ENCODE measurements at regions not wholly inside any gene's neighbourhood (a gene's known extent, or its start where the extent isn't known, plus 50 kb on each side); places are given as distances from the start of the nearest gene placed in this dataset.

DNA sequence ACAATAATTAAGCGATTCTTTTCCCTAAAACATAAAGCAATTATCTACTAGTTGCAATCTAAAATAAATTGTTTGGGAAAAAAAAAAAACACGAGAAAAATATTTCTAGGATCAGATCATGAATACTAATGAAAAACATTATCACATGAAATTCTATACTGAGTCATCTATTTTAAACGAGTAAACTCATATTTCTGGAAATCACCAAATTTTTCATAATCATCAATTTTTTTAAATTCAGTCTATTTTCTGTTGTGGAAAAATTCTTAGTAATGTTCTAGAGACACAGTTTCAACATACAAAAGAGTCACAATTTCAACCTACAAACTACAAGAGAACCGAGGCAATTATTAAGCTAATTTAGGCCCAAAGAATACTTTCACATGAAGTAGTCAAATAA is 245.6 kb upstream of the SOX5 start:
- no peaks in the 10 kb centered on the region for H3K36me3 ChIP-seq (ENCODE audit: control insufficient read depth, insufficient read depth, low read length)
- H3K4me3 ChIP-seq (ENCODE audit: low read depth, low read length) = no peak overlapping the region
- TF ChIP-seq CTCF (IDR thresholded peaks at IDR 0.05; ENCODE audit: insufficient read depth, low read length, severe bottlenecking) = no peak
- DNase-seq (ENCODE audit: low read depth) = no peak
- FAIRE-seq = no peak
- peaks cover 2% of the 10 kb centered on the region for H3K27me3 ChIP-seq (ENCODE audit: control insufficient read depth, insufficient read depth, low read length)

- no peak overlapping the region for H3K4me3 ChIP-seq (ENCODE audit: low read depth, low read length)
- peaks cover 2% of the 10 kb centered on the region for H3K27me3 ChIP-seq (ENCODE audit: control insufficient read depth, insufficient read depth, low read length)
- TF ChIP-seq CTCF (IDR thresholded peaks at IDR 0.05; ENCODE audit: insufficient read depth, low read length, severe bottlenecking) = no peak
- no peaks in the 10 kb centered on the region for H3K36me3 ChIP-seq (ENCODE audit: control insufficient read depth, insufficient read depth, low read length)
- DNase-seq (ENCODE audit: low read depth) = no peak
- no peak for FAIRE-seq
Measured at GRCh38 chr12:24191117-24191516, 241.6 kb upstream of the SOX5 start.

DNA sequence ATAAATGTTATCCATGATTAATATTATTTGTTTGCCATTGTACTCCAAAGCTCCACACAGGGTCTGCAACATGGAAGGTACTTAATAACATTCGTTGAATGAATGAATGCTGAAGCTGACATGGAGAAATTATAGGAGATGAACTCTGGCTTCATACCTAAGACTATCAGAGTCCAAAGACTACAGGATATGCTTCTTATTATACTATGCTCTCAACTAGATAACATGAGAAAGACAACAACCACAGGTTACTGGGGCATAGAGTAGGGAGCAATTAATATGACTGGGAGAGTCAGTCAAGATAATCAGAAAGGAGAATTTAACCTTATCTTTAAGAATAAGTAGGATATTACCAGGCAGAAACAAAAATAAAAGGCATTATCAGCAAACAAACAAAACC is 236.3 kb upstream of the SOX5 start:
- FAIRE-seq = no peak
- H3K36me3 ChIP-seq (ENCODE audit: control insufficient read depth, insufficient read depth, low read length) = no peaks in the 10 kb centered on the region
- H3K27me3 ChIP-seq (ENCODE audit: control insufficient read depth, insufficient read depth, low read length) = no peaks in the 10 kb centered on the region
- no peak for TF ChIP-seq CTCF (IDR thresholded peaks at IDR 0.05; ENCODE audit: insufficient read depth, low read length, severe bottlenecking)
- no peak for DNase-seq (ENCODE audit: low read depth)
- no peak overlapping the region for H3K4me3 ChIP-seq (ENCODE audit: low read depth, low read length)

DNA sequence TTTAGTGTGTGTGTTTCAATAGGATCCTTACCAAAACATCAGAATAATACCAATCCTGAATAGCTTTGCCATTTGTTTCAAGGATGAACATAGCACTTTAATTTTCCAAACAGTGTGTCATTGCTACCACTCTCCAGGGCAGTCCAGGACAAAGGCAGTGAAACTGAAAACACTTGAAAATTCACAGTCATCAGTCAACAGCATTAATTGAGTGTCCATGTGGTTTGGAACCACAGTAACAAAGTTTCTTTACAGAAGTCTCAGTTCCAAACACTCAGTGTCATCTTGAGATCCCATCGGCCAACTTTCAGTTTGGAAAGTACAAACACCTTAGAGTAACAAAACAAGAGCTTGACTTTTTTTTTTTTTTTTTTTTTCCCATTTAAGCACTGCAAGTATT is 228.4 kb upstream of the SOX5 start:
- Histone ChIP-seq H3K4me3 (ENCODE audit: low read depth, low read length) (no peak overlapping the region), H3K27me3 (ENCODE audit: control insufficient read depth, insufficient read depth, low read length) (no peaks in the 10 kb centered on the region), H3K36me3 (ENCODE audit: control insufficient read depth, insufficient read depth, low read length) (no peaks in the 10 kb centered on the region)
- TF ChIP-seq CTCF (IDR thresholded peaks at IDR 0.05; ENCODE audit: insufficient read depth, low read length, severe bottlenecking) = no peak
- DNase-seq (ENCODE audit: low read depth) = no peak
- FAIRE-seq = no peak

- TF ChIP-seq CTCF (IDR thresholded peaks at IDR 0.05; ENCODE audit: insufficient read depth, low read length, severe bottlenecking) = no peak
- FAIRE-seq = no peak
Measured at GRCh38 chr12:24175929-24176328, 226.5 kb upstream of the SOX5 start.

DNA sequence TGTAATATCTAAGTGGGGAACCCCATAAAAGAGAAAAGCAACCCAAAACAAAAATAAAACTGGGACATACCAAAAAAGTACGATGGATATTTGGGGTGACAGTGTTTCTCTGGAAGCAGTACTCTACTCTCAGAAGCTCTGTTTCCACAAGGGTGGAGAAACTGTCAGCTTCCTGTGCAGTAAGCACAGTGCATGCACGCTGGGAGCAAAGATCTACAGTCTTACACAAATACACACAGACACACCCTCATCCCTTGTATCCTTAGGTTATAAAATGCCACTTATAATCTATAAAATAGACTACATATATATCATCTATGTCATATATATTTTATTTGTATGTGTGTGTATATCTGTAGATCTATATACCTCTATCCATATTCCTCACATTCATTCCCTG is 225.8 kb upstream of the SOX5 start:
- Histone ChIP-seq H3K4me3 (ENCODE audit: low read depth, low read length) (no peak overlapping the region), H3K36me3 (ENCODE audit: control insufficient read depth, insufficient read depth, low read length) (no peaks in the 10 kb centered on the region), H3K27me3 (ENCODE audit: control insufficient read depth, insufficient read depth, low read length) (no peaks in the 10 kb centered on the region)
- DNase-seq (ENCODE audit: low read depth) (no peak), FAIRE-seq (no peak)
- TF ChIP-seq CTCF (IDR thresholded peaks at IDR 0.05; ENCODE audit: insufficient read depth, low read length, severe bottlenecking) = no peak

More at GRCh38 chr12:24175929-24176328, 226.5 kb upstream of the SOX5 start:
- Histone ChIP-seq H3K27me3 (ENCODE audit: control insufficient read depth, insufficient read depth, low read length) (no peaks in the 10 kb centered on the region), H3K4me3 (ENCODE audit: low read depth, low read length) (no peak overlapping the region), H3K36me3 (ENCODE audit: control insufficient read depth, insufficient read depth, low read length) (no peaks in the 10 kb centered on the region)
- no peak for DNase-seq (ENCODE audit: low read depth)

All from bronchial epithelial cell (primary cell).